CD4-positive, alpha-beta T cell treated with Interleukin-6 at 100 ng/mL for 8 hours (primary cell): ENCODE measurements at regions not wholly inside any gene's neighbourhood (a gene's known extent, or its start where the extent isn't known, plus 50 kb on each side); places are given as distances from the start of the nearest gene placed in this dataset.
"Not testable (repeated sequence)": the region's sequence is repeated elsewhere in the genome, so short reads cannot be mapped to it uniquely, and the experiment has no call there.

ENCODE experiments used
- DNase-seq: peaks from one replicate; pipeline ENCODE4 v3.0.0-alpha.2; 2020; ENCODE audit warnings: mixed read lengths, low spot score

GRCh38 chr4:64014647-64015046 is 394.6 kb downstream of the TECRL start:
- no peak for DNase-seq

- no peak for DNase-seq
Observed at GRCh38 chr4:64001229-64001898, 407.9 kb downstream of the TECRL start.

GRCh38 chr4:64000241-64000640 is 409.0 kb downstream of the TECRL start:
- no peak for DNase-seq

- no peak for DNase-seq
Observed at GRCh38 chr4:63986253-63986652, 423.0 kb downstream of the TECRL start.

- DNase-seq: no peak
Observed at GRCh38 chr4:63983224-63983623, 426.0 kb downstream of the TECRL start.

- DNase-seq: no peak
Observed at GRCh38 chr4:63965875-63966274, 443.4 kb downstream of the TECRL start.

- not testable (repeated sequence) for DNase-seq
Observed at GRCh38 chr4:63942706-63943286, 466.5 kb downstream of the TECRL start.

- no peak for DNase-seq
Observed at GRCh38 chr4:63937961-63938360, 471.3 kb downstream of the TECRL start.

GRCh38 chr4:63922146-63922545 is 487.1 kb downstream of the TECRL start:
- DNase-seq: no peak

GRCh38 chr4:63921561-63921960 is 487.7 kb downstream of the TECRL start:
- DNase-seq: no peak

GRCh38 chr4:63919636-63920365 is 489.4 kb downstream of the TECRL start:
- no peak for DNase-seq

GRCh38 chr4:63906660-63907183 is 502.5 kb downstream of the TECRL start:
- DNase-seq: no peak

GRCh38 chr4:63904201-63904600 is 505.0 kb downstream of the TECRL start:
- DNase-seq: no peak

GRCh38 chr4:63901304-63901703 is 507.9 kb downstream of the TECRL start:
- DNase-seq: no peak

- no peak for DNase-seq
Observed at GRCh38 chr4:63898961-63899360, 510.3 kb downstream of the TECRL start.

- DNase-seq: no peak
Observed at GRCh38 chr4:63894161-63894560, 515.1 kb downstream of the TECRL start.

- DNase-seq: no peak
Observed at GRCh38 chr4:63869370-63869769, 539.9 kb downstream of the TECRL start.

- no peak for DNase-seq
Observed at GRCh38 chr4:63851496-63851895, 557.8 kb downstream of the TECRL start.

- no peak for DNase-seq
Observed at GRCh38 chr4:63841266-63841665, 568.0 kb downstream of the TECRL start.

GRCh38 chr4:63831590-63832155 is 577.6 kb downstream of the TECRL start:
- no peak for DNase-seq

GRCh38 chr4:63817196-63817865 is 591.9 kb downstream of the TECRL start:
- DNase-seq: no peak
